ENCODE measurements at regions not wholly inside any gene's neighbourhood (a gene's known extent, or its start where the extent isn't known, plus 50 kb on each side); places are given as distances from the start of the nearest gene placed in this dataset.

DNA sequence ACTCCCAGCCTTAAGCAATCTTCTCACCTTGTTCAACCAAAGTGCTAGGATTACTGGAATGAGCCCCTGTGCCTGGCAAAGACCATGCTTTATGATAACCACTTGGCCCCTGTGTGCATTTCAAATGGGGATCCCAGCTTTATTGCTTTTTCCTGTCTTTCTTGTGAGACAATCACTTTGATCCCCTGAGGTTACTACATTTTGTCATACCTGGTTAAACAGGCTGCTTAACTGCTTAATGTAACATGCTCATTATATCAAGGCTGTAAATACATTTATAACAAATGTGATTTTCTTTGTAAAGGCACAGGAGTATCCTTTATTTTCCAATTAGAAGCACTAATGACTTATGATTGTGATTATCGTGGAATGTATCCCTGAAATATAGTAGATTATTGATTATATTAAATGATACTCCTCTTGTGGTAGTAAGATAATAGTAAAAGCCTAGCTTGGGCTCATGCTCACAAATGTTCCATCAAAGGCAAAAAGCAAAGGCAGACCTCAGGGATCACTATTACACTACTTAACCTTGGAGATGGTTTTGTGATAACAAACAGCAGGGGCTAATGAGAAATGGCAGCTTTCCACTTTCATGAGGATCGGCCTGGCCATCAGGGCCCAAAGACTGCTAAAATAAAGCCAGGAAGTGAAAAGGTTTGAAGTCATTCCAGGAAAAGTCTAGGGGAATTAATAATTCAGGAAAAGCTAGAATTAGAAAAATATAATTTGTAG lies 290.8 kb upstream of the MDGA2 start:
- TF ChIP-seq, protein P1, sequence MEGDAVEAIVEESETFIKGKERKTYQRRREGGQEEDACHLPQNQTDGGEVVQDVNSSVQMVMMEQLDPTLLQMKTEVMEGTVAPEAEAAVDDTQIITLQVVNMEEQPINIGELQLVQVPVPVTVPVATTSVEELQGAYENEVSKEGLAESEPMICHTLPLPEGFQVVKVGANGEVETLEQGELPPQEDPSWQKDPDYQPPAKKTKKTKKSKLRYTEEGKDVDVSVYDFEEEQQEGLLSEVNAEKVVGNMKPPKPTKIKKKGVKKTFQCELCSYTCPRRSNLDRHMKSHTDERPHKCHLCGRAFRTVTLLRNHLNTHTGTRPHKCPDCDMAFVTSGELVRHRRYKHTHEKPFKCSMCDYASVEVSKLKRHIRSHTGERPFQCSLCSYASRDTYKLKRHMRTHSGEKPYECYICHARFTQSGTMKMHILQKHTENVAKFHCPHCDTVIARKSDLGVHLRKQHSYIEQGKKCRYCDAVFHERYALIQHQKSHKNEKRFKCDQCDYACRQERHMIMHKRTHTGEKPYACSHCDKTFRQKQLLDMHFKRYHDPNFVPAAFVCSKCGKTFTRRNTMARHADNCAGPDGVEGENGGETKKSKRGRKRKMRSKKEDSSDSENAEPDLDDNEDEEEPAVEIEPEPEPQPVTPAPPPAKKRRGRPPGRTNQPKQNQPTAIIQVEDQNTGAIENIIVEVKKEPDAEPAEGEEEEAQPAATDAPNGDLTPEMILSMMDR (IDR thresholded peaks at IDR 0.05): no peak
- Mint-ChIP-seq H3K27ac (ENCODE audit: unreplicated experiment) (no peak overlapping the region), H3K4me1 (ENCODE audit: low read depth) (no peaks in the 10 kb centered on the region), H3K27me3 (ENCODE audit: low read depth) (no peaks in the 10 kb centered on the region), H3K4me3 (ENCODE audit: unreplicated experiment) (no peak overlapping the region), H3K36me3 (ENCODE audit: low read depth) (no peaks in the 10 kb centered on the region), H3K9me3 (ENCODE audit: low read depth) (no peaks in the 10 kb centered on the region)
- no peak for DNase-seq (ENCODE audit: low spot score)

DNA sequence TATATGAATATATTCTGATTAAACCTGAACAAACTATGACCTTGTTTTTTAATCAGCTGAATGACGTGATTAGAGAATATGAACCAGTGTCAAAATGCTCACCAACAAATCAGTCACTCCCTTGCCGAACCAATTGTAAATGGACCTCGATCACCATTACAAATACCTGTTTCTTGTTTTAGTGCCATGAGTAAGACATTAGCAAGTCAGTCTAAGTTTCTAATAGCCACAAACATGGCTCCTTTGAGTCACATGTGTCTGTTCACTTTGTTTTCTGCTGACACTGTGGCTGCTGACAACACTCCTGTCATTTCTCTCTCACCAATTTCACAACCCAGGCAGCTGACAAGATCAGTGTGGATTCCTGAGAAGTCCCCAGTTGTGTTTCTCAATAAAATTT lies 286.2 kb upstream of the MDGA2 start:
- DNase-seq (ENCODE audit: low spot score): no peak
- H3K36me3 Mint-ChIP-seq (ENCODE audit: low read depth): no peaks in the 10 kb centered on the region
- no peaks in the 10 kb centered on the region for H3K9me3 Mint-ChIP-seq (ENCODE audit: low read depth)
- no peak overlapping the region for H3K27ac Mint-ChIP-seq (ENCODE audit: unreplicated experiment)
- H3K27me3 Mint-ChIP-seq (ENCODE audit: low read depth): no peaks in the 10 kb centered on the region
- TF ChIP-seq, protein P1 (IDR thresholded peaks at IDR 0.05): no peak
- H3K4me3 Mint-ChIP-seq (ENCODE audit: unreplicated experiment): no peak overlapping the region
- no peaks in the 10 kb centered on the region for H3K4me1 Mint-ChIP-seq (ENCODE audit: low read depth)

DNA sequence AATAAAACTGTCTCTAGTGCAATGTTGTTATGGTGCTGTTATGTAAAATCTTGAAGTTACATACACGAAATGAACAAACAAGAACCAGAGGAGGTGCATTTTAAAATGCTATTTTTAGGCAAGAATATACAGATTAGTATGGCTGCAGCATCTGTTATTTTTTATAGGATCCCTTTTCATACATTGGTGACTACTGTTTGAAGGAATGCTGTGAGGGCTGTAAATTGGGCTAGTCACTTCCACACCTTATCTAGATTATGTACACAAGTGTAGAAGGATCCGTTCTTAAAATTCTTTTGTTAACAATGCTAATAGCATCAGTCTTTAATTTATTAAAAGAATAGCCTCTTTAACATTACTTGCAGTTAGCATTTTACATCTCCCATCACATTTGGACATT lies 284.3 kb upstream of the MDGA2 start:
- H3K4me3 Mint-ChIP-seq (ENCODE audit: unreplicated experiment): no peak overlapping the region
- TF ChIP-seq, protein P1 (IDR thresholded peaks at IDR 0.05): no peak
- H3K36me3 Mint-ChIP-seq (ENCODE audit: low read depth): no peaks in the 10 kb centered on the region
- H3K27me3 Mint-ChIP-seq (ENCODE audit: low read depth): no peaks in the 10 kb centered on the region
- no peak for DNase-seq (ENCODE audit: low spot score)
- no peaks in the 10 kb centered on the region for H3K4me1 Mint-ChIP-seq (ENCODE audit: low read depth)
- H3K9me3 Mint-ChIP-seq (ENCODE audit: low read depth): no peaks in the 10 kb centered on the region
- no peak overlapping the region for H3K27ac Mint-ChIP-seq (ENCODE audit: unreplicated experiment)

DNA sequence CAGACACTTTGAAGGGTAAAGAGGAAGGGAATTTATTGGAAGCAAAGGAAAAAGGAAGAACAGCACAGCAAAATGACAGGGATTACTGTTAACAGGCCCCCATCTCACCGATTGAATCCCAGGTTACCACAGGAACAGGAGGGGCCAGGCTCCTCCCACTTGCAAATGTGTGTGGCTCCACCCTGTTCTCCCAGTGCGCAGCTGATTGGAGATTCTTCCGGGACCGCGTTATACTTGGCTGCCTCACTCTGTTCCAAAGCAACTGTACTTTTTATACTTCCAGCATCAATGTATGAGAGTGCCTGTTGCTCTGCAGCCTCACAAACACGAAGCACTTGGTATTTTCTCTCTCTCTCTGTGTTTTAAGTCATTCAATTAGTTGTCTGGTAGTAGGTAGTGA lies 273.6 kb upstream of the MDGA2 start:
- Mint-ChIP-seq H3K27ac (ENCODE audit: unreplicated experiment) (no peak overlapping the region), H3K4me1 (ENCODE audit: low read depth) (no peaks in the 10 kb centered on the region), H3K9me3 (ENCODE audit: low read depth) (peaks cover 3% of the 10 kb centered on the region), H3K36me3 (ENCODE audit: low read depth) (no peaks in the 10 kb centered on the region), H3K4me3 (ENCODE audit: unreplicated experiment) (no peak overlapping the region), H3K27me3 (ENCODE audit: low read depth) (no peaks in the 10 kb centered on the region)
- TF ChIP-seq, protein P1 (IDR thresholded peaks at IDR 0.05): no peak
- no peak for DNase-seq (ENCODE audit: low spot score)

DNA sequence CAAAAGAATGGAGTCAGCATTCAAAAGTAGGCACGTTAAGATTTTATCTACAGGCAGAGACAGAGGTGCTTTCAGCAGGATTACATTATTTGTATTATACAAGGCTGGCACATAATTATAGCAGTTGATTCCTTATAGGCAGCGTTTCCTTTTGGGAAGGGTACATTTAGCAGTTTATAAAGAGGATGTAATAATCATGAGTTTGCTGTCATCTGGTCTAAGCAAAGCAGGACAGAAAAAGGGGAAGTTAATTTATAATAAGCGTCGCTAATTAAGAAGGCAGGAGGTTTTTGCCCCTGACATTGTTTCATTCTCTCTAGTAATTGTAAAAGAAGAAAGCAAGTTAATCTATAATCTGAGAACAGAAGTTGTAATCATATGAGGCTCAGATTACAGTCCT lies 259.9 kb upstream of the MDGA2 start:
- Mint-ChIP-seq H3K27ac (ENCODE audit: unreplicated experiment) (no peak overlapping the region), H3K4me3 (ENCODE audit: unreplicated experiment) (no peak overlapping the region), H3K27me3 (ENCODE audit: low read depth) (peaks cover 2% of the 10 kb centered on the region), H3K36me3 (ENCODE audit: low read depth) (no peaks in the 10 kb centered on the region), H3K4me1 (ENCODE audit: low read depth) (no peaks in the 10 kb centered on the region), H3K9me3 (ENCODE audit: low read depth) (no peaks in the 10 kb centered on the region)
- no peak for DNase-seq (ENCODE audit: low spot score)
- TF ChIP-seq, protein P1 (IDR thresholded peaks at IDR 0.05): no peak

All from chondrocyte (in vitro differentiated cells).